VCaP (cell line): ENCODE measurements at regions not wholly inside any gene's neighbourhood (a gene's known extent, or its start where the extent isn't known, plus 50 kb on each side); places are given as distances from the start of the nearest gene placed in this dataset.

Experiments used
- H3K27ac ChIP-seq: fragments of 450-650 bp; 2 replicates; pipeline ENCODE4 v1.5.1; 2017
- CTCF ChIP-seq: fragments of 450-650 bp; conservative IDR thresholded peaks from 2 replicates; pipeline ENCODE4 v1.5.1; 2017; ENCODE audit warnings: mild to moderate bottlenecking, moderate library complexity

GRCh38 chr6:1015825-1016224, 296.1 kb upstream of the FOXQ1 start:
- no peak for TF ChIP-seq CTCF
- H3K27ac ChIP-seq = no peak overlapping the region; the same call in 1 of the 2 replicates

GRCh38 chr6:1014431-1014807, 297.5 kb upstream of the FOXQ1 start:
- no peak overlapping the region for H3K27ac ChIP-seq
- no peak for TF ChIP-seq CTCF

GRCh38 chr6:1013656-1014430, 298.1 kb upstream of the FOXQ1 start:
- H3K27ac ChIP-seq = no peak overlapping the region
- no peak for TF ChIP-seq CTCF

- H3K27ac ChIP-seq = no peak overlapping the region
- no peak for TF ChIP-seq CTCF
These were observed 302.8 kb upstream of the FOXQ1 start for GRCh38 chr6:1009103-1009502.

GRCh38 chr6:1007159-1007558, 304.7 kb upstream of the FOXQ1 start:
- TF ChIP-seq CTCF = no peak
- H3K27ac ChIP-seq = no peak overlapping the region

- no peak overlapping the region for H3K27ac ChIP-seq
- TF ChIP-seq CTCF = no peak
These were observed 306.8 kb upstream of the FOXQ1 start for GRCh38 chr6:1004885-1005630.

GRCh38 chr6:1003394-1004160, 308.3 kb upstream of the FOXQ1 start:
- TF ChIP-seq CTCF = no peak

More at GRCh38 chr6:1003394-1004160, 308.3 kb upstream of the FOXQ1 start:
- H3K27ac ChIP-seq = no peak overlapping the region
